ENCODE measurements at regions not wholly inside any gene's neighbourhood (a gene's known extent, or its start where the extent isn't known, plus 50 kb on each side); places are given as distances from the start of the nearest gene placed in this dataset.

DNA sequence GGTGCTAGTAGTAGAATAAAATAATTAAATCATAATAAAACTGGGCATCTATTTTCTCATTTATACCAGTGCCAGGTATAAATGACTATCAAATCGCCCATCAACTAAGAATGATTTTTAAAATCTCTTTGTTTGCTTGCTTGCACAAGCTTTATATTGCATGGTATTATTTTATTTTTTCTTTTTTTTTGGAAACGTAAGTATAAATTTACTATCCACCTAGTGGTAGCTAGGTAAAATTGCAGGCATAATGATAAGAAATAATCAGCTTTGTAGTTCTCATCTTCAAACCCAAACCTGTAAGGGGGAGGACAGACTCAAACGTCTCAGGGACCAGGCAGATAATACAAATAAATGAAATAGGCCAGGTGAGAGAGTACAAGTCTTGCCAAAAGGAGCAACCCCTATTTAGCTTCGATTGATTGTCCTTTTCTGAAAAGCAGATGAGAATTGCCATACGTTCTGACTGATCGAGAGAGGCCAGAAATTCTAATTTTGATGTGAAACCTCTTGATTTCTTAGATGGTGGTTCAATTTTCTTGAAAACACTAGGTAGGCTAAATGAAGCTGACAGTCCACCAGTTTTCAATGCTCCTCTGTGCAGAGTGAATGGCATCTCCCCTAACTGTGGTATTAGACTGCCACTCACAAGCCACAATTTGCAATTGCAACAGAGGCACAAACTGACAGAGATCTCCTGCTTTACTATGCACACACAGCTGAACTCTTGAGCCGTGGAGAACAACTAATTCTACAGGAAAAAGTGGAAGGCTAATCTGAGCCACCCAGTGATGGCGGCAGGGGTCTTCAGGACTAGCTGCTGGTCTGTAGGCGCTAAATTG lies 189.3 kb downstream of the DACT1 start (continued):
- TF ChIP-seq, protein P1, sequence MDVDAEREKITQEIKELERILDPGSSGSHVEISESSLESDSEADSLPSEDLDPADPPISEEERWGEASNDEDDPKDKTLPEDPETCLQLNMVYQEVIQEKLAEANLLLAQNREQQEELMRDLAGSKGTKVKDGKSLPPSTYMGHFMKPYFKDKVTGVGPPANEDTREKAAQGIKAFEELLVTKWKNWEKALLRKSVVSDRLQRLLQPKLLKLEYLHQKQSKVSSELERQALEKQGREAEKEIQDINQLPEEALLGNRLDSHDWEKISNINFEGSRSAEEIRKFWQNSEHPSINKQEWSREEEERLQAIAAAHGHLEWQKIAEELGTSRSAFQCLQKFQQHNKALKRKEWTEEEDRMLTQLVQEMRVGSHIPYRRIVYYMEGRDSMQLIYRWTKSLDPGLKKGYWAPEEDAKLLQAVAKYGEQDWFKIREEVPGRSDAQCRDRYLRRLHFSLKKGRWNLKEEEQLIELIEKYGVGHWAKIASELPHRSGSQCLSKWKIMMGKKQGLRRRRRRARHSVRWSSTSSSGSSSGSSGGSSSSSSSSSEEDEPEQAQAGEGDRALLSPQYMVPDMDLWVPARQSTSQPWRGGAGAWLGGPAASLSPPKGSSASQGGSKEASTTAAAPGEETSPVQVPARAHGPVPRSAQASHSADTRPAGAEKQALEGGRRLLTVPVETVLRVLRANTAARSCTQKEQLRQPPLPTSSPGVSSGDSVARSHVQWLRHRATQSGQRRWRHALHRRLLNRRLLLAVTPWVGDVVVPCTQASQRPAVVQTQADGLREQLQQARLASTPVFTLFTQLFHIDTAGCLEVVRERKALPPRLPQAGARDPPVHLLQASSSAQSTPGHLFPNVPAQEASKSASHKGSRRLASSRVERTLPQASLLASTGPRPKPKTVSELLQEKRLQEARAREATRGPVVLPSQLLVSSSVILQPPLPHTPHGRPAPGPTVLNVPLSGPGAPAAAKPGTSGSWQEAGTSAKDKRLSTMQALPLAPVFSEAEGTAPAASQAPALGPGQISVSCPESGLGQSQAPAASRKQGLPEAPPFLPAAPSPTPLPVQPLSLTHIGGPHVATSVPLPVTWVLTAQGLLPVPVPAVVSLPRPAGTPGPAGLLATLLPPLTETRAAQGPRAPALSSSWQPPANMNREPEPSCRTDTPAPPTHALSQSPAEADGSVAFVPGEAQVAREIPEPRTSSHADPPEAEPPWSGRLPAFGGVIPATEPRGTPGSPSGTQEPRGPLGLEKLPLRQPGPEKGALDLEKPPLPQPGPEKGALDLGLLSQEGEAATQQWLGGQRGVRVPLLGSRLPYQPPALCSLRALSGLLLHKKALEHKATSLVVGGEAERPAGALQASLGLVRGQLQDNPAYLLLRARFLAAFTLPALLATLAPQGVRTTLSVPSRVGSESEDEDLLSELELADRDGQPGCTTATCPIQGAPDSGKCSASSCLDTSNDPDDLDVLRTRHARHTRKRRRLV (CRISPR knock-in tag; IDR thresholded peaks at IDR 0.05): no peak
- TF ChIP-seq ARNT2 (CRISPR knock-in tag; IDR thresholded peaks at IDR 0.05; ENCODE audit: low read depth) (no peak), ATF7-NPFF (CRISPR knock-in tag; IDR thresholded peaks at IDR 0.05; ENCODE audit: low read depth) (no peak), PLRG1 (conservative IDR thresholded peaks at IDR 0.05) (no peak), CHCHD3 (CRISPR knock-in tag; IDR thresholded peaks at IDR 0.05) (no peak), ZNF883 (CRISPR knock-in tag; IDR thresholded peaks at IDR 0.05; ENCODE audit: not compliant biosample characterization) (no peak), THRA (CRISPR knock-in tag; IDR thresholded peaks at IDR 0.05; ENCODE audit: borderline replicate concordance) (no peak)
- TF ChIP-seq, protein P2, sequence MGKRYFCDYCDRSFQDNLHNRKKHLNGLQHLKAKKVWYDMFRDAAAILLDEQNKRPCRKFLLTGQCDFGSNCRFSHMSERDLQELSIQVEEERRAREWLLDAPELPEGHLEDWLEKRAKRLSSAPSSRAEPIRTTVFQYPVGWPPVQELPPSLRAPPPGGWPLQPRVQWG (CRISPR knock-in tag; IDR thresholded peaks at IDR 0.05; ENCODE audit: borderline replicate concordance, low read depth): no peak
- TF ChIP-seq, protein P3, sequence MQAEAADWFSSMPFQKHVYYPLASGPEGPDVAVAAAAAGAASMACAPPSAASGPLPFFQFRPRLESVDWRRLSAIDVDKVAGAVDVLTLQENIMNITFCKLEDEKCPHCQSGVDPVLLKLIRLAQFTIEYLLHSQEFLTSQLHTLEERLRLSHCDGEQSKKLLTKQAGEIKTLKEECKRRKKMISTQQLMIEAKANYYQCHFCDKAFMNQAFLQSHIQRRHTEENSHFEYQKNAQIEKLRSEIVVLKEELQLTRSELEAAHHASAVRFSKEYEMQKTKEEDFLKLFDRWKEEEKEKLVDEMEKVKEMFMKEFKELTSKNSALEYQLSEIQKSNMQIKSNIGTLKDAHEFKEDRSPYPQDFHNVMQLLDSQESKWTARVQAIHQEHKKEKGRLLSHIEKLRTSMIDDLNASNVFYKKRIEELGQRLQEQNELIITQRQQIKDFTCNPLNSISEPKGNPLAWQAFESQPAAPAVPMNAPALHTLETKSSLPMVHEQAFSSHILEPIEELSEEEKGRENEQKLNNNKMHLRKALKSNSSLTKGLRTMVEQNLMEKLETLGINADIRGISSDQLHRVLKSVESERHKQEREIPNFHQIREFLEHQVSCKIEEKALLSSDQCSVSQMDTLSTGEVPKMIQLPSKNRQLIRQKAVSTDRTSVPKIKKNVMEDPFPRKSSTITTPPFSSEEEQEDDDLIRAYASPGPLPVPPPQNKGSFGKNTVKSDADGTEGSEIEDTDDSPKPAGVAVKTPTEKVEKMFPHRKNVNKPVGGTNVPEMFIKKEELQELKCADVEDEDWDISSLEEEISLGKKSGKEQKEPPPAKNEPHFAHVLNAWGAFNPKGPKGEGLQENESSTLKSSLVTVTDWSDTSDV (CRISPR knock-in tag; IDR thresholded peaks at IDR 0.05): no peak

Measured in HepG2 (cell line).